Stimulated activated CD4-positive, alpha-beta T cell treated with anti-CD3 and anti-CD28 coated beads, Interleukin-12 subunit alpha, Interleukin-12 subunit beta, amount 100 ng/mL, for 48 hours (primary cell): ENCODE measurements at regions not wholly inside any gene's neighbourhood (a gene's known extent, or its start where the extent isn't known, plus 50 kb on each side); places are given as distances from the start of the nearest gene placed in this dataset.
"Not testable (repeated sequence)": the region's sequence is repeated elsewhere in the genome, so short reads cannot be mapped to it uniquely, and the experiment has no call there.

Source experiments
- DNase-seq, 3 donors: peaks; one replicate each; pipeline ENCODE4 v3.0.0-alpha.2; 2020; ENCODE audit warnings: low read depth in 2 of 3, low spot score in 1 of 3

DNA sequence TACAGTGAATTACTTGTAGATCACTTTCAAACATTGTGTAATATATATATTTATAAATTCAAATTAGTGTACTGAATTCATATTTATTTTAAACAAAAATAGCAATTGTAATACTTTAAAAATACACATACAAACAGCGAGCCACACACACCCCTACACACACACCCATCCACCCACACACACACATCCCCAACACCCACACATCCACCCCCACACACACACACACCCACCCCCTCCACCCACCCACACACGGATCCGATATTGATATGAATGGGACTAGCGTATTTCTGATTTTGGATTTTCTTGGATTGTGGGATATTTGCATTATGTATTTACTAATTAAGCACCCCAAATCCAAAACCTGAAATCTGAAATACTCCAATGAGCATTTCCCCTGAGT lies 451.2 kb downstream of the PCDH7 start:
- DNase-seq = no peak

DNA sequence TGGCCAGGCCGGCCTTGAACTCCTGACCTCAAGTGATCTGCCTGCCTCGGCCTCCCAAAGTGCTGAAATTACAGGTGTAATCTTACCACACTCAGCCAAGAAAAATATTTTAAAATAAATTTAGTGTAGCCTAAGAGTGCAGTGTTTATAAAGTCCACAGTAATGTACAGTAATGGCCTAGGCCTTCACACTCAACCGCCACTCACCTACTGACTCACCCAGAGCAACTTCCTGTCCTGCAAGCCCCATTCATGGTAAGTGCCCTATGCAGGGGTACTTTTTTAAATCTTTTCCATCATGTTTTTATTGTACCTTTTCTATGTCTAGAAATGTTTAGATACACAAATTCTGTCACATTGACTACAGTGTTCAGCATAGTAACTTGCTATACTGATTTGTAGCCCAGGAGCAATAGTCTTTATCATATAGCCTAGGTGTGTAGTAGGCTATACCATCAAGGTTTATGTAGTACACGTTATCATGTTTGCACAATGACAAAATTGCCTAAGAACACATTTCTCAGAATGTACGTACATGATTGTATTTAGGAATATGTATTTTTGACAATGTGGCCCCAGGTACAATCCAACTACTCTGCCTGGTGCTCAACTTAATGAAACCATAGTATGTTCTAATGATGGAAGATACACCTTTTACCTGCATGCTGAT lies 455.2 kb downstream of the PCDH7 start:
- no peak for DNase-seq

DNA sequence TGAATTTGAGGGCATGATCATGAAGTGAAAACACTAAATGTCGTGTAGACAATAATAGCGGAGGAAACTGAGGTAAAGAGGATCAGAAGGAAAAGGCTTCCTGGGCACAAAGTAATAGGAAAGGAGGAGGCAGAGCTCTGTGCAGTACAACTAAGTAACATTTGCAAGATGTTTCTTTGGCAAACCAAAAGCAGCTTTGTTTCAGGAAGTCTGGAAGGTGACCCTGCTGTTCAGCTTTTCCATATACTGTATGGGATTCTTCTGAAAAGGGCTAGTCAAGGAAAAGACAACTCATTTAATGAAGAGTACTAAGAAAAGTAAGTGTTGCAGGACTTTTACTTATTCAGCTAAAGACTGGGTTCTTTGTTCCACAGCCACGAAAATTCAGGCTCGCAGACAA lies 463.1 kb downstream of the PCDH7 start:
- no peak for DNase-seq

DNA sequence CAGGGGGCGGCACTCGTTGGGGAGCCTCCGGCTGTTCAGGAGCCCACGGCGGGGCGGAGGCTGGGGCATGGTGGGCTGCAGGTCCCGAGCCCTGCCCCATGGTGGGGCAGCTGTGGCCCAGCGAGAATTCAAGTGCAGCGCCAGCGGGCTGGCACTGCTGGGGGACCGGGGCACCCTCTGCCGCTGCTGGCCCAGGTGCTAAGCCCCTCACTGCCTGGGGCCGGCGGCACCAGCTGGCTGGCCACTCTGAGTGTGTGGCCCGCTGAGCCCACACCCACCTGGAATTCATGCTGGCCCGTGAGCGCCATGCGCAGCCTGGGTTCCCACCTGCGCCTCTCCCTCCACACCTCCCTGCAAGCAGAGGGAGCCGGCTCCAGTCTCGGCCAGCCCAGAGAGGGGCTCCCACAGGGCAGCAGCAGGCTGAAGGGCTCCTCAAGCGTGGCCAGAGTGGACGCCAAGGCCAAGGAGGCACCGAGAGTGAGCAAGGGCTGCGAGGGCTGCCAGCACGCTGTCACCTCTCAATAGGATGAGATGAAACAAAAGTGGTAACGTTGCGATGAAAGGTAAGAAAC lies 464.9 kb downstream of the PCDH7 start:
- no peak for DNase-seq

DNA sequence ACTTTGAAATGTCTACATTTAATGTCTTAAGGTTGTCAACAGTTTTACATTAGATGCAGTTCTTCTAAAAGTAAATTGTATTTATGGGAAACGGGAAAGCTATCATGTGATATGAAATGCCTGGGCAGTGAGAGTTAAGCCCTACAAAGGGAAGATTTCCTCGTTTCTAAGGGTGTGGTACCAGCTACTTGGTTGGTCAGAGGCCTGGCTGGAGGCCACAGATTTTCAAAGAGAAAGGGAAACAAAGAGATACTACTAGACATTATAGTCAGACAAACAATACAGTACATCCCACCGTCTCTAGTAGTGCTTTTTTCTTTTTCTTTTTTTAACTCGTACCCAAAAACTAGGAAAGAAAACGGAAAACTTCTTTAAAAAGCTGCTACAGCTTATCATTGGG lies 467.8 kb downstream of the PCDH7 start:
- DNase-seq = no peak

DNA sequence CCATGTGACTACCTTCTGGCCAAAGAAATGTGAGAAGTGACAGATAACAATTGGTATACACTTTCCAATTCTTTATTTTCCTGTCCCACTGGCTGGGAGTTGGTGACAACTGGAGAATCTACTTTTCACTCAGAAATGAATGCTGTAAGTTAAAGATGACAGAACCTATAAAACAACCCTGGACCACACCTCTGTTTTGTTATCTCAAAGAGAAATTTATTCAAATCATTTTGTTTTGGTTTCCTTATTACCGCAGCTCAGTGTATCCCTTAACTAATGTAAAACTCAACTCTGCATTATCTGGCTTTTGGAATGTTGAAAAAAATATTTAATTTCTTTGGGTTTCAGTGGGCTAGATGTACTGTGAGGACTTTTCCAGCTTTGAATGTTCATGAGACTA lies 469.8 kb downstream of the PCDH7 start:
- DNase-seq = no peak

DNA sequence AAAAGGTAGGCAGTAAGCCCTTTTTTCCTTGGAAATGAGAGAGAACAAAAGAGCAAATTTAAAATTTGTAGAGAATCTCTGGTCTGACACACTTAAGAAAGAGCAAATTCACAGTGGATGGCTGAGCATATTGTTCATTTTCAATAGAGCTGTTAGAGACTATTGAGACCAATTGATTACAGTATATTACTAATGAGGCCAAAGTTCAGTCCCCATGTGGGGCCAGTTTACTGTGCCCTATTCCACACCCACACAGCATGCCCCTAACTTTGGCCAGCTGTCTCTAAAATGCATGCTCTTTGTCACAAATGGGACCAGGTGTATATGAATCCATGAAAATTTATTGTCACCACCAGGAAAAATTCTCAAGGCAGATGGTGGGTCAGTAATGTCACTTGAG lies 470.5 kb downstream of the PCDH7 start:
- no peak for DNase-seq

DNA sequence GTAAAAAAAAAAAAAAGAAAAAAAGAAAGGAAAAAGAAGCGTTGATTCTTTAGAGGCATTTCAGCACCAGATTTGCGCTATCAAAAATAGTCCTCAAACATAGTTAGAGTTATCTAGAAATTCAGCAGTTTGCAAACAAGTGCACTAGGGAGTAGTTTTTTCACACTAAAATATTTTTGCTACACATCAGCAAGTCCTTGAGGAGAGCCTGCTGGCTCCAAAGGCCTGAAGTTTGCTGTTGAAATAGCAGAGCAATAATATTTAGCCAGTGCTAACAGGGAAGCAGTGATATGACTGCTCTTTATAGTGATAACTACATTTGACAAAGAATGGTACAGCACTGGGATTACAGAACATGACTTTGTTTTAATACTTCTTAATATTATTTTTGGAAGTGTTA lies 472.2 kb downstream of the PCDH7 start:
- DNase-seq = no peak

DNA sequence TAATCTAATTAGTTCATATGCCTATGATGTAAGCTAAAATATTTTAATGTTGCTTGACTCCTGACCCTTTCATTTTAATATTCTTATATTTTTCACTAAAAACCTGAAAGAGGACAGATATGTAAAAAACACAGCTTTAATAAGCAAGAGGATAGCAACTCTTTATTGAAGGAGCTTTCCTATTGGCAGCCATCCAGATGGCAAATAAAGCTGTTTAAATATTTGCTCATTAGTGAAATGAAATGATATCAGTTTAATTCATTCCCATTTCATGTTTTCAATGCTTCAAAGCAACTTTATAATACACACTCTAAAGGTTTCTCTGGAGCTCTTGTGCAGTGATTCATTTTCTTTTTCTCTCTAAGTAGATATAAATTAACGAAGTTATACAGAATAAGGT lies 473.4 kb downstream of the PCDH7 start:
- DNase-seq = no peak

DNA sequence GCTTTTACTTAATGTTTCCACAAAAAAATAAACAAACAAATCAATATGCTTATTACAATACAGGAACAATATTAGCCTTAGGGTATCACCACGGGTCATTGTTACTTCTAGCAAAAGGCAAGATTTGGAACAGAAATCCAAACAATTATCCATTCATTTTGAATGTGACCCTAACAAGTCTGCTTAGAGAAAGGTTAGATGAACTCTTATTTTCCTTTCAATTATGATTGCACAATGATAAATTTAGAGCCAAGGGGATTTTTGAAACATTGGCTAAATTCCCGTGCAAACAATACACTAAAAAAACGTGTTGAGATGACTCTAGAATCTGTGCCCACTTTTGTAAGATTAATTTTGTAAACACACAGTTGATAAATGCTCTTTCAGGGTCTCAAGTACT lies 474.7 kb downstream of the PCDH7 start:
- no peak for DNase-seq

DNA sequence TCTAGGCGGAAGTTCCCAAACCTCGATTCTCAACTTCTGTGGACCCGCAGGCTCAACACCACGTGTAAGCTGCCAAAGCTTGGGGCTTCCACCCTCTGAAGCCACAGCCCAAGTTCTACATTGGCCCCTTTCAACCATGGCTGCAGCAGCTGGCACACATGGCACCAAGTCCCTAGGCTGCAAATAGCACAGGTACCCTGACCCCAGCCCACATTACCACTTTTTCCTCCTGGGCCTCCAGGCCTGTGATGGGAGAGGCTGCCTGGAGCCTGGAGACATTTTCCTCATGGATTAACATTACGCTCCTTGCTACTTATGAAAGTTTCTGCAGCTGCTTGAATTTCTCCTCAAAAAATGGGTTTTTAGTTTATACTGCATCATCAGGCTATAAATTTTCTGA lies 479.5 kb downstream of the PCDH7 start:
- no peak for DNase-seq

DNA sequence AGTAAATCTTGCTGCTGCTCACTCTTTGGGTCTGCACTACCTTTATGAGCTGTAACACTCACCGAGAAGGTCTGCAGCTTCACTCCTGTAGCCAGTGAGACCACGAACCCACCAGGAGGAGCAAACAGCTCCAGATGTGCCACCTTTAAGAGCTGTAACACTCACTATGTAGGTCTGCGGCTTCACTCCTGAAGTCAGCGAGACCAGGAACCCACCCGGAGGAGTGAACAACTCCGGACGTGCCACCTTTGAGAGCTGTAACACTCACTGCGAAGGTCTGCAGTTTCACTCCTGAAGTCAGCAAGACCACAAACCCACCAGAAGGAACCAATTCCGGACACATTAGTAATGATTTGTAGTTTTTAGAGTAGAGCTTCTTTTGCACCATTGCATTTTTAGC lies 481.9 kb downstream of the PCDH7 start:
- DNase-seq = not testable (repeated sequence)

DNA sequence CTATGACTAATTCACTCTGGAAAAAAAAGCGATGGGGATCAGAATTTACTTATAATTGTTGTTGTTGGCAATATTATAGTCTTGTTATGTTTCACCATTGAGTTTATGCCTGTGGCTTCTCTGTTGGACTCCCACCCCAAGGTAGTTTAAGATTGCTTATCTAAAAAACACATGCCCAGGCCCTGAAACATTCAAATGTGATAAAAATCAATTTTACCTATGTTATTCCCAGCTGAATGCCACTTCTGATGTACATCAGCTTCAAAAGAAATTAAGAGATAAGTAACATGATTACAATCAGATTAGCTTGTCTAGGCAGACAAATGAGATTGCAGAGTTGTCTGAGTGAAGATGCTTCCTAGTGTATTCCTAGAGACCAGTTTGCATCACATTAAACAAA lies 484.7 kb downstream of the PCDH7 start:
- no peak for DNase-seq

DNA sequence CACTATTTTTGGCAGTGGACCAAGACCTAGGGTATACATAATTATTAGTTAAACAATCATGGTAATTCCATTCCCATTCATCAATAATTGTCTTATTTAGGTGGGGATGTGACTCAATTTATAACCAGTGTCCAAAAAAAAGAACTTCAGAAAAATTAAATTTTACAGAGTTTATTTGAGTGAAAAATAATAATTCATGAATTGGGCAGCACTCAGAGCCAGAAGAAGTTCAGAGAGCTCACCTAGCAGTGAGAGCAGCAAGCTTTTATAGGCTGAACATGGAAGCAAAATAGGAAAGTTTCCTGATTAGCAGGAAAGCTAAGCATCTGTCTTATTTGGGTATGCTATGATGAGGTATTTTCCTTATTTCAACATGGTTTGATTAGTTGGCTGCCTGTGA lies 500.8 kb downstream of the PCDH7 start:
- DNase-seq = no peak

DNA sequence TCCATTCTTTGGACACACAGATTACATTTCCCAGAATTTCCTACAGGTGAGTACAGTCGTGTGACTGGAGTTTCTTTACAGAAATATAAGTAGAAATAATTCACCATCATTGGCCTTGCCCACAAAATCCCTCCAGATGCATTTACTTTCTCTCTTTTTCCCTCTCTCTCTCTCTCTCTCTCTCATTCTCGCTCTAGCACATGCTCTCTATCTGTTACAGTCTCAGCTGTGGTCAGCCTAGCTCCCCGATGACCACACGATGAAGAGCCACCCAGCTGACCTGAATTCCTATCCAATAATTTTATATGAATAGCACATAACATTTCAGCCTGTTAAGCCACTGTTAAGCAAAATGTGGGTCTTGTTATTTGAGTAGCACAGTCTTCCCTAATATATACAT lies 507.9 kb downstream of the PCDH7 start:
- no peak for DNase-seq

DNA sequence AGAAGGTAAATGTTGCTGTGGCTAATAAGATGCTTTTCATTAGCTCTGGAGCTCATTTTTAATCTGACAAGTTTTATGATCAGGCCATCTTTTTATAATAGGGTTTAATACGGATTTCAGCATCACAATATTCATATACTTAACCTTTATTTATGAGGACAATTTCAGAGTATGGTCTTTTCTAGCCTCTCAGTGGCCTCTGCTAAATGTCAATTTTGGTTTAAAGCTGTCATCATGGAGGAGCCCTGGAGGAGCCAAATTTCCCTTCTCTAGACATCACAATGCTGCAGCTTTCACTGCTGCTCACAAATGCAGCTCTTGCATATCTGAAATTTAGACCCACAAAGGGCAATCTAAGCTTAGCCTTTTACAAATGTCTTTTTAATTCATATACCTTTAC lies 510.4 kb downstream of the PCDH7 start:
- no peak for DNase-seq

DNA sequence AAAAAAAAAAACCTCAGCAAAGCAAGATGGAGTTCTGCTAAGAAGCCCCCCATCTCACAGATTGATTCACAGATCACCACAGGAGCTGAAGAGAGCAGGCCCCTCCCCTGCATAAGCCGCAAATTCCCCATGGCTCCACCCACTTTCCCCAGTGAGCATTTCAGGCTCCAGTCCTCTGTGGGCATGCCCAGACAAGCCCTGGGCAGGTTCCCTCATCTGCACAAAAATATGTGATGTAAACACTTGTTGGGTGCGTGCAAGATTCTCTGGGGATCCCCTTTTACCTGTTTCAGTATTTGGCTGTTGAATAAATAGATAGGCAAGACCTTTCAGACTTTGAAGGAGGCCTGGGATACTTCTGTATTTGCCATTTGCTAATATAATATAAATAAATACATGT lies 514.3 kb downstream of the PCDH7 start:
- no peak for DNase-seq

DNA sequence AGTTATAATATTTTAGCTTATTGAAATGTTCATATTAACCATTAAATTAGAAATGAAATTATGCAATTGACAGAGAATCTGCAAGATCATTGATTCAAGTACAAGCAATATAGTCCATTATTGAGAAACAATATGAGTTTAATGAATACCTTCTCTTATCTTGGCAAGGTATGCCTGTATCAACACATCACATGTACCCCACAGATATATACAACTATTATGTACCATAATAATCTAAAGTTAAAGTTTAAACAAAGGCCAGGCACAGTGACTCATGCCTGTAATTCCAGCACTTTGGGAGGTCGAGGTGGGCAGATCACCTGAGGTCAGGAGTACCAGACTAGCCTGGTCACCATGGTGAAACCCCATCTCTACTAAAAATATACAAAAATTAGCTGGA lies 514.7 kb downstream of the PCDH7 start:
- no peak for DNase-seq

DNA sequence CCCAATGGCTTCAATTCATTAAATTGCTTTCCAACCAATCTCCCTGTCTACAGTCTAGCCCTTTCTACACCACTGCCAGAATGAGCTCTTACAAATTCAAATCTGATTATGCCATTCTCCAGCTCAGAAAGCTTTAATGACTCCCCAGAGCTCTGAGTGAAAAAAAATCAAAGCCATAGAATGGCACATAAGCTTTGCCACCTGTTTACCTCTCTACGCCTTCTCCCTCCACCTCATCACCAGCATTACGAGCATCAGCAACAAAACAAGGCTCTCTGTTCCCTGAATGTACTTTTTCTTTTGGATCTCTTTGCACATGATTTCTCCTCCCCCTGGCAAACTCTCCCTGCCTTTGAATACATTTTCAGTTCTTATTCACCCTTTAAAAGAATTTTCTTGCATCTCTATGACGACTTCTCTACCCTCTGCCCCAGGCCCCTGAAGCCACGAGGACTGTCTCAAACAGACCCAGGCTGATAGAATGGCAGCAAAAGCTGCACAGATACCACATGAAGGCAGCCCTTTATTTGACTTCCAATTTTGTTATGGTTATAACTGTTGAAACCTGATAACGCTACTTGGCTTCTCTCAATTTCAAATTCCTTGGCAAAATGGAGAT lies 516.0 kb downstream of the PCDH7 start:
- no peak for DNase-seq

DNA sequence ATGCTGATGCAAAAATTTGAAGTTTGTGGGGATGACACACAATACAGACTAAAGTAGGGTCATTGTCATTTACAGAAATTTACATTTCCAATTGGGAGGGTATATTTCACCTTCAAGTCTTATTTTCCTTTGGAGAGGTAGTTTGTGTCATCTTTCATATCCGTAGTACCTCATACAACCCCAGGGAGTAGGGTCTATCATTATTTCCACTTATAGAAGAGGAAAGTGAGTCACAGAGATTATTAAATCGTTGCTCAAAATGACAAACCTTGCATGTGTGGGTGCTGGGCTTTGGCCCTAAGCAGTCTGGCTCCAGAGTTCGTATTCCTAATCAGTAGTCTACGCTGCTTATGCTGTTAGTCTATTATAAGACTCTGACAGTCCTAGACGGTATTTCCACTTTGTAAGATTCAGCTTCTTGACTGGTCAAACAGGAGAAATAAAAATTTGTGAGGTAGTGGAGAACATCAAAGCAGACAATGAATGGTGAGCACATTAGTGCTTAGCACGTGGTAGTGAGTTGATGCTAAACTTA lies 516.5 kb downstream of the PCDH7 start:
- no peak for DNase-seq

DNA sequence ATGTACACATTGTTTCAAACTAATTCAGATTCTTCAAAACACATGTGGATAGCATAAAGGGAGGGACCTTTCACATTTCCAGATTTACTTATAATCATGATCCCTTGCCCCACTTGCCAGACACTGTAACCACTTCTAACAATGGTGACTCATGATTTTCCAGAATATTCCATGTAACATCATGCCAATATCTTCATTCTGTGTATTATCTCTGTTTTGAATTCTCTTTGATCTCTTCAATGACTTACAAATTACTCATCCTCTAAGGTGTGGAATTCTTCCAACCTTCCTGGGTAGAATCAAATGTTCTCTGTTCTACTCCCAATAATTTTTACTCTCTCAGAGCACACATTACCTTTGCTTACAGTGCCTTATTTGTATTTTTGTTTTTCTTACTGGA lies 517.1 kb downstream of the PCDH7 start:
- DNase-seq = no peak

DNA sequence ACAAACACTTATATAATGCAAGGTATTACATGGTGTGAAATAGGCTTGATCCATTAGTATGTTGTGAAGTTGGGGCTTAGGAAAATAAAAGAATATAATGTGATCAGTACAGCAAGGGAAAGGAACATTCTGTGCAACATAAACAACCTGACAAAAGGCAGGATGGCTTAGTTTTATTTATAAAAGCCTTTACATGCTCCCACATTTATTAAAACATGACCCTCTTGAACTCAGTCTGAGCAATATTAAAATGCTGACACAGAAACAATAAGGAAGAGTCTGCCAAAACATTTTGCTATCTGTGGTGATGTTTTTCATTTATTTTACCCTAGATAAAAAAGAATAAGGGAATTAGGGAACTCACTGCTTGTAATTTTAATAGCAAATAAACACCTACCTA lies 519.7 kb downstream of the PCDH7 start:
- DNase-seq = no peak
